ENCODE measurements at regions not wholly inside any gene's neighbourhood (a gene's known extent, or its start where the extent isn't known, plus 50 kb on each side); places are given as distances from the start of the nearest gene placed in this dataset.

DNA sequence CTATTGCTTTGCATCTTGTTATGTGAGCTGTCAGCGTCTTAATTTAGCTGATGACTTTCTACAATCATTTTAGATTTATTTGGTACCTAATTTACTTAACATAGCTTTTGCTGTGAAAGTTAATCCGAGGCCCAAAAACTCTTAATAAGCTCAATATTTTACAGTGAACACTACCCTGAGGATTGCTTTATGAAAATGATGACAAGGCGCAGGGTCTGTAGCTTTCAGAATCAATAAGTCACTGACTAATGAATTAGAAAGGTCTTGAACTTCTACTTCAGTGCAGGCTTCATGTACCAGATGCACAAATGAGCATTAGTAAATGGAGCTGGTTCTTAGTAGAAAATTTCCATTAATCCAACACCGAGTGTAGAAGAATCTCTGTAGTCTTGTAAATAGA is 81.4 kb upstream of the ZNF366 start:
- no peaks in the 10 kb centered on the region for H3K79me2 ChIP-seq (replicated peaks; ENCODE audit: insufficient read depth)
- no peak overlapping the region for H3K4me2 ChIP-seq
- Mint-ChIP-seq H3K4me3 (no peak overlapping the region), H3K36me3 (ENCODE audit: low read depth) (no peaks in the 10 kb centered on the region), H3K27me3 (ENCODE audit: insufficient read depth, low read depth, poor library complexity) (no peaks in the 10 kb centered on the region), H3K4me1 (peaks cover 7% of the 10 kb centered on the region), H3K9me3 (no peaks in the 10 kb centered on the region), H3K27ac (no peak overlapping the region)
- DNase-seq (ENCODE audit: low spot score) (no peak), ATAC-seq (no peak)
- H2AFZ ChIP-seq: peak overlapping the region; percentile 88
- no peaks in the 10 kb centered on the region for H3K27me3 ChIP-seq (ENCODE audit: insufficient read depth)
- H3F3A ChIP-seq (replicated peaks; ENCODE audit: low read depth): no peaks in the 10 kb centered on the region
- H3K27ac ChIP-seq (ENCODE audit: low read depth): no peak overlapping the region
- H3K9me2 ChIP-seq (ENCODE audit: insufficient read depth): peaks cover 6% of the 10 kb centered on the region; the same call in 1 of the 2 replicates
- no peaks in the 10 kb centered on the region for H4K20me1 ChIP-seq (replicated peaks; ENCODE audit: insufficient read depth)
- no peaks in the 10 kb centered on the region for H3K36me3 ChIP-seq (ENCODE audit: insufficient read depth)
- TF ChIP-seq EZH2phosphoT487 (IDR thresholded peaks at IDR 0.05; ENCODE audit: unreplicated experiment) (no peak), ZNF114 (CRISPR knock-in tag; IDR thresholded peaks at IDR 0.05) (no peak), EZH2 (IDR thresholded peaks at IDR 0.05; ENCODE audit: low read depth, unreplicated experiment) (no peak), JUNB (IDR thresholded peaks at IDR 0.05; ENCODE audit: unreplicated experiment) (no peak), ZNF331 (CRISPR knock-in tag; IDR thresholded peaks at IDR 0.05; ENCODE audit: low read depth) (no peak), CREB1 (CRISPR knock-in tag; IDR thresholded peaks at IDR 0.05; ENCODE audit: low read depth) (no peak), REST (IDR thresholded peaks at IDR 0.05; ENCODE audit: unreplicated experiment) (no peak), POLR2AphosphoS5 (IDR thresholded peaks at IDR 0.05; ENCODE audit: low read depth) (no peak), STAT1 (IDR thresholded peaks at IDR 0.05; ENCODE audit: unreplicated experiment) (no peak), NANOG (IDR thresholded peaks at IDR 0.05; ENCODE audit: borderline replicate concordance) (no peak)
- TF ChIP-seq, protein P1, sequence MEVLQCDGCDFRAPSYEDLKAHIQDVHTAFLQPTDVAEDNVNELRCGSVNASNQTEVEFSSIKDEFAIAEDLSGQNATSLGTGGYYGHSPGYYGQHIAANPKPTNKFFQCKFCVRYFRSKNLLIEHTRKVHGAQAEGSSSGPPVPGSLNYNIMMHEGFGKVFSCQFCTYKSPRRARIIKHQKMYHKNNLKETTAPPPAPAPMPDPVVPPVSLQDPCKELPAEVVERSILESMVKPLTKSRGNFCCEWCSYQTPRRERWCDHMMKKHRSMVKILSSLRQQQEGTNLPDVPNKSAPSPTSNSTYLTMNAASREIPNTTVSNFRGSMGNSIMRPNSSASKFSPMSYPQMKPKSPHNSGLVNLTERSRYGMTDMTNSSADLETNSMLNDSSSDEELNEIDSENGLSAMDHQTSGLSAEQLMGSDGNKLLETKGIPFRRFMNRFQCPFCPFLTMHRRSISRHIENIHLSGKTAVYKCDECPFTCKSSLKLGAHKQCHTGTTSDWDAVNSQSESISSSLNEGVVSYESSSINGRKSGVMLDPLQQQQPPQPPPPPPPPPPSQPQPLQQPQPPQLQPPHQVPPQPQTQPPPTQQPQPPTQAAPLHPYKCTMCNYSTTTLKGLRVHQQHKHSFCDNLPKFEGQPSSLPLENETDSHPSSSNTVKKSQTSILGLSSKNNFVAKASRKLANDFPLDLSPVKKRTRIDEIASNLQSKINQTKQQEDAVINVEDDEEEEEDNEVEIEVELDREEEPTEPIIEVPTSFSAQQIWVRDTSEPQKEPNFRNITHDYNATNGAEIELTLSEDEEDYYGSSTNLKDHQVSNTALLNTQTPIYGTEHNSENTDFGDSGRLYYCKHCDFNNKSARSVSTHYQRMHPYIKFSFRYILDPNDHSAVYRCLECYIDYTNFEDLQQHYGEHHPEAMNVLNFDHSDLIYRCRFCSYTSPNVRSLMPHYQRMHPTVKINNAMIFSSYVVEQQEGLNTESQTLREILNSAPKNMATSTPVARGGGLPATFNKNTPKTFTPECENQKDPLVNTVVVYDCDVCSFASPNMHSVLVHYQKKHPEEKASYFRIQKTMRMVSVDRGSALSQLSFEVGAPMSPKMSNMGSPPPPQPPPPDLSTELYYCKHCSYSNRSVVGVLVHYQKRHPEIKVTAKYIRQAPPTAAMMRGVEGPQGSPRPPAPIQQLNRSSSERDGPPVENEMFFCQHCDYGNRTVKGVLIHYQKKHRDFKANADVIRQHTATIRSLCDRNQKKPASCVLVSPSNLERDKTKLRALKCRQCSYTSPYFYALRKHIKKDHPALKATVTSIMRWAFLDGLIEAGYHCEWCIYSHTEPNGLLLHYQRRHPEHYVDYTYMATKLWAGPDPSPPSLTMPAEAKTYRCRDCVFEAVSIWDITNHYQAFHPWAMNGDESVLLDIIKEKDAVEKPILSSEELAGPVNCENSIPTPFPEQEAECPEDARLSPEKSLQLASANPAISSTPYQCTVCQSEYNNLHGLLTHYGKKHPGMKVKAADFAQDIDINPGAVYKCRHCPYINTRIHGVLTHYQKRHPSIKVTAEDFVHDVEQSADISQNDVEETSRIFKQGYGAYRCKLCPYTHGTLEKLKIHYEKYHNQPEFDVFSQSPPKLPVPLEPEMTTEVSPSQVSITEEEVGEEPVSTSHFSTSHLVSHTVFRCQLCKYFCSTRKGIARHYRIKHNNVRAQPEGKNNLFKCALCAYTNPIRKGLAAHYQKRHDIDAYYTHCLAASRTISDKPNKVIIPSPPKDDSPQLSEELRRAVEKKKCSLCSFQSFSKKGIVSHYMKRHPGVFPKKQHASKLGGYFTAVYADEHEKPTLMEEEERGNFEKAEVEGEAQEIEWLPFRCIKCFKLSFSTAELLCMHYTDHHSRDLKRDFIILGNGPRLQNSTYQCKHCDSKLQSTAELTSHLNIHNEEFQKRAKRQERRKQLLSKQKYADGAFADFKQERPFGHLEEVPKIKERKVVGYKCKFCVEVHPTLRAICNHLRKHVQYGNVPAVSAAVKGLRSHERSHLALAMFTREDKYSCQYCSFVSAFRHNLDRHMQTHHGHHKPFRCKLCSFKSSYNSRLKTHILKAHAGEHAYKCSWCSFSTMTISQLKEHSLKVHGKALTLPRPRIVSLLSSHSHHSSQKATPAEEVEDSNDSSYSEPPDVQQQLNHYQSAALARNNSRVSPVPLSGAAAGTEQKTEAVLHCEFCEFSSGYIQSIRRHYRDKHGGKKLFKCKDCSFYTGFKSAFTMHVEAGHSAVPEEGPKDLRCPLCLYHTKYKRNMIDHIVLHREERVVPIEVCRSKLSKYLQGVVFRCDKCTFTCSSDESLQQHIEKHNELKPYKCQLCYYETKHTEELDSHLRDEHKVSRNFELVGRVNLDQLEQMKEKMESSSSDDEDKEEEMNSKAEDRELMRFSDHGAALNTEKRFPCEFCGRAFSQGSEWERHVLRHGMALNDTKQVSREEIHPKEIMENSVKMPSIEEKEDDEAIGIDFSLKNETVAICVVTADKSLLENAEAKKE (CRISPR knock-in tag; IDR thresholded peaks at IDR 0.05): no peak
- TF ChIP-seq, protein P2, sequence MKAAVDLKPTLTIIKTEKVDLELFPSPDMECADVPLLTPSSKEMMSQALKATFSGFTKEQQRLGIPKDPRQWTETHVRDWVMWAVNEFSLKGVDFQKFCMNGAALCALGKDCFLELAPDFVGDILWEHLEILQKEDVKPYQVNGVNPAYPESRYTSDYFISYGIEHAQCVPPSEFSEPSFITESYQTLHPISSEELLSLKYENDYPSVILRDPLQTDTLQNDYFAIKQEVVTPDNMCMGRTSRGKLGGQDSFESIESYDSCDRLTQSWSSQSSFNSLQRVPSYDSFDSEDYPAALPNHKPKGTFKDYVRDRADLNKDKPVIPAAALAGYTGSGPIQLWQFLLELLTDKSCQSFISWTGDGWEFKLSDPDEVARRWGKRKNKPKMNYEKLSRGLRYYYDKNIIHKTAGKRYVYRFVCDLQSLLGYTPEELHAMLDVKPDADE (IDR thresholded peaks at IDR 0.05): no peak
- TF ChIP-seq, protein P3, sequence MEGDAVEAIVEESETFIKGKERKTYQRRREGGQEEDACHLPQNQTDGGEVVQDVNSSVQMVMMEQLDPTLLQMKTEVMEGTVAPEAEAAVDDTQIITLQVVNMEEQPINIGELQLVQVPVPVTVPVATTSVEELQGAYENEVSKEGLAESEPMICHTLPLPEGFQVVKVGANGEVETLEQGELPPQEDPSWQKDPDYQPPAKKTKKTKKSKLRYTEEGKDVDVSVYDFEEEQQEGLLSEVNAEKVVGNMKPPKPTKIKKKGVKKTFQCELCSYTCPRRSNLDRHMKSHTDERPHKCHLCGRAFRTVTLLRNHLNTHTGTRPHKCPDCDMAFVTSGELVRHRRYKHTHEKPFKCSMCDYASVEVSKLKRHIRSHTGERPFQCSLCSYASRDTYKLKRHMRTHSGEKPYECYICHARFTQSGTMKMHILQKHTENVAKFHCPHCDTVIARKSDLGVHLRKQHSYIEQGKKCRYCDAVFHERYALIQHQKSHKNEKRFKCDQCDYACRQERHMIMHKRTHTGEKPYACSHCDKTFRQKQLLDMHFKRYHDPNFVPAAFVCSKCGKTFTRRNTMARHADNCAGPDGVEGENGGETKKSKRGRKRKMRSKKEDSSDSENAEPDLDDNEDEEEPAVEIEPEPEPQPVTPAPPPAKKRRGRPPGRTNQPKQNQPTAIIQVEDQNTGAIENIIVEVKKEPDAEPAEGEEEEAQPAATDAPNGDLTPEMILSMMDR (conservative IDR thresholded peaks at IDR 0.05; ENCODE audit: low read depth in 2 of 2): no peak
- H3K4me3 ChIP-seq: no peak overlapping the region
- 0 out of 2 replicates have a peak, but pooled peaks cover 5% of the 10 kb centered on the region for H3K4me1 ChIP-seq (ENCODE audit: insufficient read depth)
